Urinary bladder (tissue), 3 donors: ENCODE measurements at regions not wholly inside any gene's neighbourhood (a gene's known extent, or its start where the extent isn't known, plus 50 kb on each side); places are given as distances from the start of the nearest gene placed in this dataset.

Experiments used
- DNase-seq: peaks from one replicate; pipeline ENCODE4 v3.0.0-alpha.2; 2015; ENCODE audit errors: extremely low spot score
- H3K27ac ChIP-seq: one replicate; pipeline ENCODE4 v1.5.1; 2013; ENCODE audit warnings: low read depth, mild to moderate bottlenecking, moderate library complexity
- H3K36me3 ChIP-seq: one replicate; pipeline ENCODE4 v1.6.1; 2013; ENCODE audit warnings: mild to moderate bottlenecking, moderate library complexity; ENCODE audit not compliant: insufficient read depth
- H3K4me1 ChIP-seq: one replicate; pipeline ENCODE4 v1.6.1; 2013; ENCODE audit warnings: mild to moderate bottlenecking, moderate library complexity; ENCODE audit not compliant: insufficient read depth
- H3K4me3 ChIP-seq: one replicate; pipeline ENCODE4 v1.5.1; 2013; ENCODE audit warnings: low read depth, low read length
- WGBS: extraction: QIAGEN DNeasy Blood & Tissue Kit; methylation state at CpG from one replicate; pipeline ENCODE4 v1.1.7; 2013; 5-methylcytosine and 5-hydroxymethylcytosine counted together
- donor health status: healthy with polysubstance abuse.
- donor health status: healthy.

DNA sequence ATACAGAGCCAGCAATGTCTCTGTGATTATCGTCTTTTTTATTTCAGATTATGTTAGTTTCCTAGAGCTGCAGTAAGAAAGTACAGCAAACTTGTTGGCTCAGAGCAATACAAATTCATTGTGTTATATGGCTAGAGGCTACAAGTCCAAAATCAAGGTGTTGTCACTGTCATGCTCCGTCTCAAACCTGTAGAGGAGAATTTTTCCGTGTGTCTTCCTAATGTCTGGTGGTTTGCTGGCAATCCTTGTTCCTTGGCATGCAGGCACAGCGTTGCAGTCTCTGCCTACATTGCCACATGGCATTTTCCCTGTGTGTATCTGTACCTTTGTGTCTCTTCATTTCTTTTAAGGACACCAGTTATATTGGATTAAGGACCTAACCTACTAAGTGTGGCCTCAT is 244.4 kb downstream of the LRRIQ3 start:
- no peak for DNase-seq
- no peaks in the 10 kb centered on the region for H3K36me3 ChIP-seq
- no peaks in the 10 kb centered on the region for H3K4me1 ChIP-seq
- no peak overlapping the region for H3K4me3 ChIP-seq
- no peak overlapping the region for H3K27ac ChIP-seq
- 89% methylated on average over 4 of the region's 4 CpGs for WGBS

GRCh38 chr1:73953186-73953585 is 244.8 kb downstream of the LRRIQ3 start:
- no peak overlapping the region for H3K27ac ChIP-seq
- H3K4me1 ChIP-seq, result no peaks in the 10 kb centered on the region
- no peak for DNase-seq
- 93% methylated on average over 5 of the region's 5 CpGs for WGBS
- no peaks in the 10 kb centered on the region for H3K36me3 ChIP-seq
- H3K4me3 ChIP-seq, result no peak overlapping the region

DNA sequence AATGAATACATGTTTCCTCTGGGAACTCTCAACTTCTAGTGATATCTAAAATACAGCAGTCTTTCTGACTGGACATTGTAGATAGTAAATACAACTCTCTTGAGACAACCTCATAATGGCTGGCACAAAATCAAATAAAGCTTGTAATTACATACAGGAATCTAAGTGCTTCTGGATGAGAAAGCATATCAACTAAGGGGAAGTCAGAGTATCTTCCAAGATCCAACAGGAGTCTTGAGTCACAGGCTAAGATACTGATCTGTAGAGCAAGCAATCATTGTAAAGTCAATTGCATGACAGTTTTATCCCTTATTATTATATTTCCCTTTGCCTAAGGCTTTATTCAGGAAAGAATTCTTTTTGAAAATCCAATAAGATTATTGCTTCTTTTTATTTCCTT is 249.9 kb downstream of the LRRIQ3 start:
- Histone ChIP-seq H3K4me3 (no peak overlapping the region), H3K27ac (no peak overlapping the region), H3K4me1 (no peaks in the 10 kb centered on the region), H3K36me3 (no peaks in the 10 kb centered on the region)
- DNase-seq, result peak; percentile 20

- H3K4me1 ChIP-seq, result no peaks in the 10 kb centered on the region
- no peaks in the 10 kb centered on the region for H3K36me3 ChIP-seq
- WGBS, result 80% methylated on average over 3 of the region's 3 CpGs
- DNase-seq, result no peak
- H3K4me3 ChIP-seq, result no peak overlapping the region
- no peak overlapping the region for H3K27ac ChIP-seq
These were observed 251.0 kb downstream of the LRRIQ3 start for GRCh38 chr1:73947009-73947408.

- 20% methylated on average over 1 of the region's 1 CpG for WGBS
- Histone ChIP-seq H3K4me1 (no peaks in the 10 kb centered on the region), H3K36me3 (no peaks in the 10 kb centered on the region), H3K4me3 (no peak overlapping the region), H3K27ac (no peak overlapping the region)
- no peak for DNase-seq
These were observed 254.7 kb downstream of the LRRIQ3 start for GRCh38 chr1:73943270-73943669.

DNA sequence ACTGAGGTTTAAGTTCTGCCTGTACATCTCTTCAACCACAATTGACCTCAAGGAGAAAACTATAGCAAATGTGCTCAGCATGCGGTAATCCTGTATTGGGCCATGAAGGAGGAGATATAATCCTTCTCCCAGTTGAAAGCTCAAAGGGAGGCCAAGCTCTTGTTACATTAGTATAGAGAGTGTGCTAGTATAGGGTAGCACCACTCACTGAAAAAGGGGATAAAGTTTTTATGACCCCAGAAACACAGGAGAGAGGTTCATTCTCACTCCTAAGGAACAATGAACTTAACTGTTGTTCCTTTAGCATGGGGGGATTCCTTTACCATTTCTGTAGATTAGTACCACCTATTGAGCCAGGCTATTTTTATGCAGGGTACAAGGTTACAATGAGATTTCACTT is 267.7 kb downstream of the LRRIQ3 start:
- Histone ChIP-seq H3K4me1 (no peaks in the 10 kb centered on the region), H3K36me3 (no peaks in the 10 kb centered on the region), H3K27ac (no peak overlapping the region), H3K4me3 (no peak overlapping the region)
- no peak for DNase-seq
- WGBS, result 97% methylated on average over 1 of the region's 1 CpG

DNA sequence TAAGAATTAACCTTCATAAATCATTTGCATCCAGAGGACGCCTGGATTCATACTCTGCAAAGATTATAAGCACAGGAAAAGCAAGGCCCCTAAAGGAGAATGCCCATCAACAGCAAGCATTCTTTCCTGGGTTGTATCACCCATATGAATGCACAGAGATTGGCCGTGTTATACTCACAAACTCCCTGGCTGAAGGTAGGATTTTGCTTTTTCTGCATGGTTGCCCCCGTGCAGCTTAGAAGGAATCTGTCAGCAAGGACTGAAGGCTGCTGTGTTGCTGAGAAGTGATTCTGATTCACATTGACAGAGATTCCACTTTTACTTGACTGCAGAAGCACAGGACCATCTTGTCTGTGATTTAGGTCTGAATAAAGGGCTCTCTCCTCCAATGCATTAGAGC is 283.0 kb downstream of the LRRIQ3 start:
- Histone ChIP-seq H3K4me1 (no peaks in the 10 kb centered on the region), H3K4me3 (no peak overlapping the region), H3K27ac (no peak overlapping the region), H3K36me3 (no peaks in the 10 kb centered on the region)
- WGBS, result 35% methylated on average over 3 of the region's 3 CpGs
- DNase-seq, result no peak

- no peak for DNase-seq
- Histone ChIP-seq H3K4me3 (no peak overlapping the region), H3K36me3 (no peaks in the 10 kb centered on the region), H3K4me1 (no peaks in the 10 kb centered on the region), H3K27ac (no peak overlapping the region)
These were observed 285.0 kb downstream of the LRRIQ3 start for GRCh38 chr1:73913025-73913424.

DNA sequence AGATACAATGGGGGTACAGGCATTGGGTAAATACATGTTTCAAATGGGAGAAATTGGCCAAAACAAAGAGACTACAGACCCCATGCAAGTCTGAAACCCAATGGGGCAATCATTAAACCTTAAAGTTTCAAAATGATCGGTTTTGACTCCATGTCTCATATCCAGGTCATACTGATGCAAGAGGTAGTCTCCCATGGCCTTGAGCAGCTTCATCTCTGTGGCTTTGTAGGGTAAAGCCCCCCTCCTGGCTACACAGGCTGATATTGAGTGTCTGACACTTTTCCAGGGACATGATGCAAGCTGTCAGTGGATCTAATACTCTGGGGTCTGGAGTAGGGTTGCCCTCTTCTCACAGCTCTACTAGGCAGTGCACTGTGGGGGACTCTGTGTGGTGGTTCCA is 286.1 kb downstream of the LRRIQ3 start:
- no peak for DNase-seq
- 93% methylated on average over 1 of the region's 1 CpG for WGBS
- Histone ChIP-seq H3K4me1 (no peaks in the 10 kb centered on the region), H3K36me3 (no peaks in the 10 kb centered on the region), H3K4me3 (no peak overlapping the region), H3K27ac (no peak overlapping the region)

DNA sequence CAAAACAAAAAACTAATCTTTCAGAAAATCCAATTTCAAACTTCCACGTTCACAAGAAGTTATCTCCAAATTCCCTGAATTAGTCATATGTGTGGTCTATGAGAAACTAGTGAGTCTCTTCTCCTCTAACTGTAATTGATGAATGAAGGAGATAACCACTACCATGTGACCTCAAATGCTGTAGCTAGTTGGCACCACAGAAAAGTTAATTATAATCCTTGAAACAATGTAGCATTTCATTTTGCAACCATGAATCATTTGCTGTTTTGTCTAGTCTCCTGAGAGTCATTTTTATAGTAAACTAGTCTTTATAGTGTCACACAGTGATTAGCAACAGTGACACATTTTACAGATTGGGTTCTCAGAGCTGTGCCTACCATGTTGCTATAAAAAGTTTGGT is 287.5 kb downstream of the LRRIQ3 start:
- Histone ChIP-seq H3K4me1 (no peaks in the 10 kb centered on the region), H3K4me3 (no peak overlapping the region), H3K36me3 (no peaks in the 10 kb centered on the region), H3K27ac (no peak overlapping the region)
- DNase-seq, result no peak
- WGBS, result 62% methylated on average over 1 of the region's 1 CpG

GRCh38 chr1:73910062-73910461 is 287.9 kb downstream of the LRRIQ3 start:
- WGBS, result 81% methylated on average over 2 of the region's 2 CpGs
- H3K4me3 ChIP-seq, result no peak overlapping the region
- no peaks in the 10 kb centered on the region for H3K4me1 ChIP-seq
- no peak for DNase-seq
- no peak overlapping the region for H3K27ac ChIP-seq
- no peaks in the 10 kb centered on the region for H3K36me3 ChIP-seq

DNA sequence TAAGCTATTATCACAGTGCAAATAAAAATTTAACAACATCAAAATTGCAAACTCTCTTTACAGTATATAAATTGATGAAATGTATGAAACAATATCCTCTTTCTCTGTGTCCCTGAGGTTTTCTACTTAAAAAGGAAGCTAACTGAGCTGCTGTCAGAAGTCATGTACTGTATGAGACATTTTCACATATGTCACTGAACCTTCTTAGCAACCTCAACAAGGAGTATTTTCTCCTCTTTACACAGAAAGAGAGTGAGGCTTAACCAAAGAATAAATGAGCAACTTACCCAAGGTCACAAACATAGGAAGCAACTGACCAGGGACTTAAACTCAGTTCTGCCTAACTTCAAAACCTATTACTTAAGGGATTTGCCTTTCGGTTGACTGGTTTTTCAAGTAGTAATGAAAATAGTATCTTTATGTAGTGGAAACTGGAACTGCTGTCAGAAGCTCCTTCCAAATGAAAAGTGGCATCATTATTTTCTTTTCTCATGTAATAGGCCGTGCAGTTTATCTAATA is 288.9 kb downstream of the LRRIQ3 start:
- no peak for DNase-seq
- no peak overlapping the region for H3K4me3 ChIP-seq
- 75% methylated on average over 2 of the region's 2 CpGs for WGBS
- H3K4me1 ChIP-seq, result no peaks in the 10 kb centered on the region
- H3K36me3 ChIP-seq, result no peaks in the 10 kb centered on the region
- no peak overlapping the region for H3K27ac ChIP-seq

DNA sequence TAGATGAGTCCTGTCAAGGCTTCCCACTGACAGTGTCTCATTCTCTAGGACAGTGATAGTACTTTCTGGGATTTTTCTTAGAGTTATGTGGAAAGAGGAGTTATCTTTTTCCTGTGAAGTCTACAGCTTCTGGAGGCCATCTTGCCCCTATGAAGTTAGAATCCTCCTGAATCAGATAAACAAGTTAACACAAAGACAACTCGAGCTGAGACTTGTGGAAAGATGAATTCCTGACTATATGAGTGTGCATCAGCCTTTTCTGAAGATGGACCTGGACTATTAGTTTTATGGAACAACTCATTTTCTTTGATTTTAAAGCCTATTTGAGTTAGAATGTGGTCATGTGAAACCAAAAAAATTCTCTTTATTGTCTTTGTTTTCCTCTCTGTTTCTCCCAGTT is 290.9 kb downstream of the LRRIQ3 start:
- no peak for DNase-seq
- no peaks in the 10 kb centered on the region for H3K4me1 ChIP-seq
- H3K36me3 ChIP-seq, result no peaks in the 10 kb centered on the region
- no peak overlapping the region for H3K27ac ChIP-seq
- H3K4me3 ChIP-seq, result no peak overlapping the region
- 34% methylated on average over 1 of the region's 1 CpG for WGBS

DNA sequence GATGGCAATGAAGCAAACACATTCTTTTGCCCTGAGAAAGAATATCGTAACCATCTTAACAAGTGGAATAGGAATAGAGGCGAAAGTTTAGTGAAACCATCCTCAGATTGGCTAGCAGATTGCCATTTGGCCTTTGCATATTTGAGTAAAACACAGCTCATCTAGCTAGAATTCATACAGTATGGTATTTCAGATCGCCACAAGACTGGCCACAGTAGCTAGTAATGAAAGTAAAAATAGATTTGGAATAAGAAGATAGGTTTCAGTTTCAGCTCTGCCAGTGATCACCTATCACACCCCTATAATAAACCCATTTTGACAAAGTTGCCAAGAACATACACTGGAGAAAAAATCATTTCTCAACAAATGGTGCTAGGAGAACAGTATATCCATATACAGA is 294.9 kb downstream of the LRRIQ3 start:
- no peak overlapping the region for H3K27ac ChIP-seq
- H3K4me3 ChIP-seq, result no peak overlapping the region
- no peaks in the 10 kb centered on the region for H3K36me3 ChIP-seq
- no peaks in the 10 kb centered on the region for H3K4me1 ChIP-seq
- no peak for DNase-seq
- 91% methylated on average over 3 of the region's 3 CpGs for WGBS

- no peak for DNase-seq
- WGBS, result 66% methylated on average over 5 of the region's 5 CpGs
These were observed 296.2 kb downstream of the LRRIQ3 start for GRCh38 chr1:73901738-73902137.

More at GRCh38 chr1:73901738-73902137, 296.2 kb downstream of the LRRIQ3 start:
- Histone ChIP-seq H3K4me1 (no peaks in the 10 kb centered on the region), H3K36me3 (no peaks in the 10 kb centered on the region), H3K27ac (no peak overlapping the region), H3K4me3 (no peak overlapping the region)
